ENCODE measurements at regions not wholly inside any gene's neighbourhood (a gene's known extent, or its start where the extent isn't known, plus 50 kb on each side); places are given as distances from the start of the nearest gene placed in this dataset.

DNA sequence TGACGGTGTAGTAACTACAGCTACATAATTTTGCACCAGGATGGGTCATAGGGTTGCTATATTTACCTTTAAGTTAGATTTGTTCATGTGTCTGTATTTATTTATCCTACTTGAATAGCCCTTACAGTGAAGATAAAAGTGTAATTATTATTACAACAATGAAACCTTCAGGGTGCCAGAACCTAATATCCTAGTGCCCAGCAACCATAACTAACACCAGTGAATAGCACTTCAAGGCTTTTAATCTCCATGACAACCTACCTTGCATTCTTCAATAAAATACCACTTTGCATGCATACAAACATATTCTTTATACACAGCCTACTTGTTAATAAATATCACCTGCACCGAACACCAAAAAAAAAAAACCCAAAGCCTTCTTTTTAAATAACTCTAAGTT lies 58.7 kb upstream of the G2E3 start:
- Mint-ChIP-seq H3K4me1 (ENCODE audit: low read depth) (no peaks in the 10 kb centered on the region), H3K27ac (ENCODE audit: unreplicated experiment) (no peak overlapping the region), H3K4me3 (ENCODE audit: unreplicated experiment) (no peak overlapping the region), H3K36me3 (ENCODE audit: low read depth) (no peaks in the 10 kb centered on the region), H3K9me3 (ENCODE audit: low read depth) (no peaks in the 10 kb centered on the region), H3K27me3 (ENCODE audit: low read depth) (peaks cover 16% of the 10 kb centered on the region)
- DNase-seq (ENCODE audit: low spot score) = no peak
- TF ChIP-seq, protein P1, sequence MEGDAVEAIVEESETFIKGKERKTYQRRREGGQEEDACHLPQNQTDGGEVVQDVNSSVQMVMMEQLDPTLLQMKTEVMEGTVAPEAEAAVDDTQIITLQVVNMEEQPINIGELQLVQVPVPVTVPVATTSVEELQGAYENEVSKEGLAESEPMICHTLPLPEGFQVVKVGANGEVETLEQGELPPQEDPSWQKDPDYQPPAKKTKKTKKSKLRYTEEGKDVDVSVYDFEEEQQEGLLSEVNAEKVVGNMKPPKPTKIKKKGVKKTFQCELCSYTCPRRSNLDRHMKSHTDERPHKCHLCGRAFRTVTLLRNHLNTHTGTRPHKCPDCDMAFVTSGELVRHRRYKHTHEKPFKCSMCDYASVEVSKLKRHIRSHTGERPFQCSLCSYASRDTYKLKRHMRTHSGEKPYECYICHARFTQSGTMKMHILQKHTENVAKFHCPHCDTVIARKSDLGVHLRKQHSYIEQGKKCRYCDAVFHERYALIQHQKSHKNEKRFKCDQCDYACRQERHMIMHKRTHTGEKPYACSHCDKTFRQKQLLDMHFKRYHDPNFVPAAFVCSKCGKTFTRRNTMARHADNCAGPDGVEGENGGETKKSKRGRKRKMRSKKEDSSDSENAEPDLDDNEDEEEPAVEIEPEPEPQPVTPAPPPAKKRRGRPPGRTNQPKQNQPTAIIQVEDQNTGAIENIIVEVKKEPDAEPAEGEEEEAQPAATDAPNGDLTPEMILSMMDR (IDR thresholded peaks at IDR 0.05) = no peak

DNA sequence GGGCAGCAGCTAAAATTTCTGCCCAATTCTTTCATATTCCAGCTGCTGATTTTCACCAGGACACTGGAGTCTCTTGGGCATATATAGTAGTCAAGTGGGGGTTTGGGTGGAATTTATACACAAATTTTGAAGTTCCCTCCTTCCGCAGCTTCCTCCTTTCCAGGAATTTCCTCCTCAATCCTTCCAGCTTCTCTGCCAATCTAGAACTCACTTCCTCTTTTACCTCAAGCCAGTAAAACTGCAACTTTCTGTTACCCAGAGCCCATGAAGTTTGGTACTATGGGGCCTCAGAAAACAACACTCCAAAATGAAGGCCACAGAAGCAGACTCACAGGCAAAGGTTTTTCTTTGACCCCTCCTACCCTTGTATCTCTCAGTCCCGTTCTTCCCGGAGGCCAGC lies 51.7 kb upstream of the G2E3 start:
- Mint-ChIP-seq H3K4me3 (ENCODE audit: unreplicated experiment) (no peak overlapping the region), H3K36me3 (ENCODE audit: low read depth) (no peaks in the 10 kb centered on the region), H3K27me3 (ENCODE audit: low read depth) (peaks cover 29% of the 10 kb centered on the region), H3K9me3 (ENCODE audit: low read depth) (no peaks in the 10 kb centered on the region), H3K4me1 (ENCODE audit: low read depth) (no peaks in the 10 kb centered on the region), H3K27ac (ENCODE audit: unreplicated experiment) (no peak overlapping the region)
- TF ChIP-seq, protein P1 (IDR thresholded peaks at IDR 0.05) = no peak
- DNase-seq (ENCODE audit: low spot score) = no peak
